ENCODE measurements at regions not wholly inside any gene's neighbourhood (a gene's known extent, or its start where the extent isn't known, plus 50 kb on each side); places are given as distances from the start of the nearest gene placed in this dataset.

DNA sequence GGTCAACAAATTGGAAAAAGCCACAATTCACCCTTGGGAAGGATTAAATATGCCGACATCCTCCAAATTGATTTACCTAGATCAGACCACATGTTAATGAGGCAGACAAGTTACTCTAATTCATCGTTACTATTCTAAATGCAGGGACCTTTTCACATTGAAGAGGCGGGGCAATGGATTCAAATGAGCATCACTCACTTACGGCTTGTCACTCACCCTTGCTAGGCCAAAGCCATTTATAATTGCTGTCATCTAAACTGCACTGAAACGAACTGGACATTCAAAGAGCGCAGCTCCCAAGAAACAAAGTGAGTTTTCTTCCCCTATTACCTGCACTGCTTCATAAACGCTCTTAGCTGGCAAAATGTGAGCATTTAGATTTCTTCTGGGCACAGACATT is 313.9 kb downstream of the WDR72 start:
- Histone ChIP-seq H3K36me3 (ENCODE audit: control insufficient read depth, insufficient read depth, low read length) (no peaks in the 10 kb centered on the region), H3K4me3 (ENCODE audit: low read length) (no peak overlapping the region), H3K9me3 (ENCODE audit: control insufficient read depth, insufficient read depth, low read length) (no peaks in the 10 kb centered on the region), H3K4me1 (ENCODE audit: control insufficient read depth, insufficient read depth, low read length) (no peaks in the 10 kb centered on the region), H3K27me3 (ENCODE audit: control insufficient read depth, insufficient read depth, low read length) (no peaks in the 10 kb centered on the region), H3K27ac (ENCODE audit: low read length) (no peak overlapping the region)
- no peaks in the 10 kb centered on the region for H3K36me3 Mint-ChIP-seq
- peaks cover 2 to 7% of the 10 kb centered on the region in 2 donors for H3K9me3 Mint-ChIP-seq
- TF ChIP-seq, protein P1, sequence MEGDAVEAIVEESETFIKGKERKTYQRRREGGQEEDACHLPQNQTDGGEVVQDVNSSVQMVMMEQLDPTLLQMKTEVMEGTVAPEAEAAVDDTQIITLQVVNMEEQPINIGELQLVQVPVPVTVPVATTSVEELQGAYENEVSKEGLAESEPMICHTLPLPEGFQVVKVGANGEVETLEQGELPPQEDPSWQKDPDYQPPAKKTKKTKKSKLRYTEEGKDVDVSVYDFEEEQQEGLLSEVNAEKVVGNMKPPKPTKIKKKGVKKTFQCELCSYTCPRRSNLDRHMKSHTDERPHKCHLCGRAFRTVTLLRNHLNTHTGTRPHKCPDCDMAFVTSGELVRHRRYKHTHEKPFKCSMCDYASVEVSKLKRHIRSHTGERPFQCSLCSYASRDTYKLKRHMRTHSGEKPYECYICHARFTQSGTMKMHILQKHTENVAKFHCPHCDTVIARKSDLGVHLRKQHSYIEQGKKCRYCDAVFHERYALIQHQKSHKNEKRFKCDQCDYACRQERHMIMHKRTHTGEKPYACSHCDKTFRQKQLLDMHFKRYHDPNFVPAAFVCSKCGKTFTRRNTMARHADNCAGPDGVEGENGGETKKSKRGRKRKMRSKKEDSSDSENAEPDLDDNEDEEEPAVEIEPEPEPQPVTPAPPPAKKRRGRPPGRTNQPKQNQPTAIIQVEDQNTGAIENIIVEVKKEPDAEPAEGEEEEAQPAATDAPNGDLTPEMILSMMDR (IDR thresholded peaks at IDR 0.05) = no peak
- intact Hi-C loops (cut with micrococcal nuclease) = no loop called here
- no peak overlapping the region for H3K4me3 Mint-ChIP-seq
- DNase-seq = no peak
- H3K27me3 Mint-ChIP-seq (ENCODE audit: low read depth in 2 of 2) = no peaks in the 10 kb centered on the region
- no peaks in the 10 kb centered on the region for H3K4me1 Mint-ChIP-seq
- no peak for ATAC-seq
- no peak overlapping the region for H3K27ac Mint-ChIP-seq
- 90% methylated on average over 7 of the region's 7 CpGs for WGBS (ENCODE audit: insufficient coverage)

DNA sequence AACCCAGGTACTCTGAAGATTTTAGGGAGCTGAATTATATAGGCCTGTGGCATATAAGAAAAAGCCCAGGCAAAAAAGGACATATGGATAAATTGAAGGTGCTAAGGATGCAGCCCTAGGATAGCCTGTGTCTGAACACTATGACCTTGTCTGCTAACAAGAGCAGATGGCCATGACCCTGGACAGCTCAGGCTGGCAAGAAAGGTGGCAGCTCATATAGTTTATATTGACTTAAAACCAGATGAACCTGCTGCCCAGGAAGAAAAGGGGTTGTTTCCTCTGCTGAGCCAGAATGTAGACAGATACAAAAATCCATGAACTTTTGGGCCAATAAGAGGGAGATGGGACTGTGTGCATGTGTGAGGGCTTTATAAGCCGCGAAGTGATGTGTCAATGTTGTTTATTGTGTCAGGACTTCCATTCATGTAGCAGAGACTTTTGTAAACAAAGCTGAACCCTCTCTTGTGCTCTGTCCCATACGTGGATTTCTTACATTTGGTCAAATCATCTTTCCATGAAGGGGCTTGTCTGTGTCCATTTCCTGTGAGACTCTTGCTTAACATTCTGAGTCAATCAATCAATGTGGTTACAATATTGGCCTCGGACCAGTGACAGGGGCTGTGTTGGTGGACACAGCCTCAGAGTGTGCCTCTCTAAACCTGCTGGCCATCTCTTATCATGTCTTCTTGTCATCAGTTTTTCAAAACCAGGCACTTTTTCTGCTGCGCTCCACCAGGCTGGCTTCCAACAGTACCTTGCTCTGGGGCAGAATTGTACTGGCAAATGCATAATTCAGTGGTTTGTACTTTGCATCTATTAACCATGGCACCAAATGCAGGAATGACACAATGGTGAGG is 321.2 kb downstream of the WDR72 start:
- 88% methylated on average over 5 of the region's 5 CpGs for WGBS (ENCODE audit: insufficient coverage)
- no peak for ATAC-seq

DNA sequence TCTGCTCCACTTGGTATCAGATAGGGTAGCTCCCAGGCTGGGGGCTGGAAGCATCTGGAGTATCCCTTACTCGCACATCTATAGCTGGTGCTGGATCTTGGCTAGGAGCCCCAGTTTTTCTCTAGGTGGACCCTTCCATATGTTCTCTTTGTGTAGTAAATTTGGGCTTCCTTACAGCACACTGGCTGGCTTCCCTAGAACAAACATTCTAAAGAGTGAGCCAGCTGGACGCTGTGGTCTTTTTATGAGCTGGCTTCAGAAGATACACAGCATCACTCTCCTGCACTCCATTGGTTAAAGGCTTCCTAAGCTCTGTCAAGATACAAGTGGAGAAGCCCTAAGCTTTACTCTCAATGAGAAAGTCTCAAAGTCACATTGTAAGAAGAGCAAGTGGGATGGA is 322.1 kb downstream of the WDR72 start:
- H3K4me1 ChIP-seq (ENCODE audit: control insufficient read depth, insufficient read depth, low read length) = no peaks in the 10 kb centered on the region

More for the DNA sequence above, 321.2 kb downstream of the WDR72 start:
- no peak overlapping the region for H3K4me3 Mint-ChIP-seq
- H3K36me3 Mint-ChIP-seq = no peaks in the 10 kb centered on the region
- intact Hi-C loops (cut with micrococcal nuclease) = no loop called here
- no peaks in the 10 kb centered on the region for H3K36me3 ChIP-seq (ENCODE audit: control insufficient read depth, insufficient read depth, low read length)
- H3K4me1 Mint-ChIP-seq = no peaks in the 10 kb centered on the region
- H3K9me3 Mint-ChIP-seq = peaks cover 3 to 5% of the 10 kb centered on the region in 2 donors
- H3K27me3 Mint-ChIP-seq (ENCODE audit: low read depth in 2 of 2) = no peaks in the 10 kb centered on the region
- no peak overlapping the region for H3K27ac Mint-ChIP-seq
- H3K9me3 ChIP-seq (ENCODE audit: control insufficient read depth, insufficient read depth, low read length) = no peaks in the 10 kb centered on the region
- no peak for DNase-seq
- H3K4me1 ChIP-seq (ENCODE audit: control insufficient read depth, insufficient read depth, low read length) = no peaks in the 10 kb centered on the region
- H3K27me3 ChIP-seq (ENCODE audit: control insufficient read depth, insufficient read depth, low read length) = no peaks in the 10 kb centered on the region
- no peak overlapping the region for H3K4me3 ChIP-seq (ENCODE audit: low read length)
- no peak overlapping the region for H3K27ac ChIP-seq (ENCODE audit: low read length)
- TF ChIP-seq, protein P1 (IDR thresholded peaks at IDR 0.05) = no peak

More for the DNA sequence above, 322.1 kb downstream of the WDR72 start:
- no peaks in the 10 kb centered on the region for H3K36me3 Mint-ChIP-seq
- Histone ChIP-seq H3K27me3 (ENCODE audit: control insufficient read depth, insufficient read depth, low read length) (no peaks in the 10 kb centered on the region), H3K27ac (ENCODE audit: low read length) (no peak overlapping the region), H3K4me3 (ENCODE audit: low read length) (no peak overlapping the region), H3K36me3 (ENCODE audit: control insufficient read depth, insufficient read depth, low read length) (no peaks in the 10 kb centered on the region), H3K9me3 (ENCODE audit: control insufficient read depth, insufficient read depth, low read length) (no peaks in the 10 kb centered on the region)
- no peak overlapping the region for H3K4me3 Mint-ChIP-seq
- ATAC-seq = no peak
- intact Hi-C loops (cut with micrococcal nuclease) = no loop called here
- TF ChIP-seq, protein P1 (IDR thresholded peaks at IDR 0.05) = no peak
- no peaks in the 10 kb centered on the region for H3K27me3 Mint-ChIP-seq (ENCODE audit: low read depth in 2 of 2)
- peaks cover 3 to 5% of the 10 kb centered on the region in 2 donors for H3K9me3 Mint-ChIP-seq
- H3K4me1 Mint-ChIP-seq = no peaks in the 10 kb centered on the region
- DNase-seq = no peak
- 100% methylated on average over 2 of the region's 2 CpGs for whole genome bisulfite sequencing (ENCODE audit: insufficient coverage)
- no peak overlapping the region for H3K27ac Mint-ChIP-seq

Data from natural killer cell (primary cell).